Umbilical cord (tissue), 1 donor: ENCODE measurements at regions not wholly inside any gene's neighbourhood (a gene's known extent, or its start where the extent isn't known, plus 50 kb on each side); places are given as distances from the start of the nearest gene placed in this dataset.
A peak's percentile ranks its signal among the peaks of the same experiment; 100 is the strongest.
"Not testable (repeated sequence)": the region's sequence is repeated elsewhere in the genome, so short reads cannot be mapped to it uniquely, and the experiment has no call there.

ENCODE experiments used
- DNase-seq: peaks from one replicate; pipeline ENCODE4 v3.0.0-alpha.2; 2015; ENCODE audit warnings: low spot score

- peak; percentile 0 for DNase-seq
Measured at GRCh38 chr7:65145710-65146109, 139.2 kb upstream of the ERV3-1 start.

- DNase-seq = not testable (repeated sequence)
Measured at GRCh38 chr7:65145008-65145407, 138.5 kb upstream of the ERV3-1 start.

- not testable (repeated sequence) for DNase-seq
Measured at GRCh38 chr7:65144557-65144956, 138.1 kb upstream of the ERV3-1 start.

GRCh38 chr7:65144119-65144518 is 137.6 kb upstream of the ERV3-1 start:
- not testable (repeated sequence) for DNase-seq

GRCh38 chr7:65141894-65142293 is 135.4 kb upstream of the ERV3-1 start:
- not testable (repeated sequence) for DNase-seq

- peak; percentile 0 for DNase-seq
Measured at GRCh38 chr7:65141405-65141778, 134.9 kb upstream of the ERV3-1 start.

GRCh38 chr7:65140543-65141404 is 134.3 kb upstream of the ERV3-1 start:
- peak; percentile 0 for DNase-seq

- not testable (repeated sequence) for DNase-seq
Measured at GRCh38 chr7:65136850-65137249, 130.4 kb upstream of the ERV3-1 start.

GRCh38 chr7:65133087-65133486 is 126.6 kb upstream of the ERV3-1 start:
- not testable (repeated sequence) for DNase-seq

GRCh38 chr7:65132256-65132655 is 125.8 kb upstream of the ERV3-1 start:
- DNase-seq = not testable (repeated sequence)

GRCh38 chr7:65127364-65127763 is 120.9 kb upstream of the ERV3-1 start:
- not testable (repeated sequence) for DNase-seq

GRCh38 chr7:65124600-65124999 is 118.1 kb upstream of the ERV3-1 start:
- not testable (repeated sequence) for DNase-seq

- DNase-seq = not testable (repeated sequence)
Measured at GRCh38 chr7:65105650-65106203, 99.2 kb upstream of the ERV3-1 start.

GRCh38 chr7:65100499-65100898 is 94.0 kb upstream of the ERV3-1 start:
- DNase-seq = not testable (repeated sequence)

- DNase-seq = not testable (repeated sequence)
Measured at GRCh38 chr7:65081669-65082055, 75.2 kb upstream of the ERV3-1 start.

GRCh38 chr7:65080799-65081668 is 74.5 kb upstream of the ERV3-1 start:
- peak; percentile 95 for DNase-seq

- not testable (repeated sequence) for DNase-seq
Measured at GRCh38 chr7:65074959-65075358, 68.5 kb upstream of the ERV3-1 start.

- DNase-seq = not testable (repeated sequence)
Measured at GRCh38 chr7:65073160-65073559, 66.7 kb upstream of the ERV3-1 start.

- not testable (repeated sequence) for DNase-seq
Measured at GRCh38 chr7:65071854-65072431, 65.5 kb upstream of the ERV3-1 start.

GRCh38 chr7:65069476-65069875 is 63.0 kb upstream of the ERV3-1 start:
- DNase-seq = not testable (repeated sequence)

GRCh38 chr7:65062566-65062965 is 56.1 kb upstream of the ERV3-1 start:
- DNase-seq = not testable (repeated sequence)

- DNase-seq = not testable (repeated sequence)
Measured at GRCh38 chr7:65059247-65059646, 52.8 kb upstream of the ERV3-1 start.
